Left renal pelvis (tissue), 4 donors: ENCODE measurements at regions not wholly inside any gene's neighbourhood (a gene's known extent, or its start where the extent isn't known, plus 50 kb on each side); places are given as distances from the start of the nearest gene placed in this dataset.

Source experiments
- DNase-seq, 4 donors: peaks; one replicate each; pipeline ENCODE4 v3.0.0-alpha.2; 2013; ENCODE audit warnings: low read depth in 4 of 4, low spot score in 3 of 4

GRCh38 chr1:167145965-167146364 lies 52.1 kb downstream of the STYXL2 start:
- no peak for DNase-seq

DNA sequence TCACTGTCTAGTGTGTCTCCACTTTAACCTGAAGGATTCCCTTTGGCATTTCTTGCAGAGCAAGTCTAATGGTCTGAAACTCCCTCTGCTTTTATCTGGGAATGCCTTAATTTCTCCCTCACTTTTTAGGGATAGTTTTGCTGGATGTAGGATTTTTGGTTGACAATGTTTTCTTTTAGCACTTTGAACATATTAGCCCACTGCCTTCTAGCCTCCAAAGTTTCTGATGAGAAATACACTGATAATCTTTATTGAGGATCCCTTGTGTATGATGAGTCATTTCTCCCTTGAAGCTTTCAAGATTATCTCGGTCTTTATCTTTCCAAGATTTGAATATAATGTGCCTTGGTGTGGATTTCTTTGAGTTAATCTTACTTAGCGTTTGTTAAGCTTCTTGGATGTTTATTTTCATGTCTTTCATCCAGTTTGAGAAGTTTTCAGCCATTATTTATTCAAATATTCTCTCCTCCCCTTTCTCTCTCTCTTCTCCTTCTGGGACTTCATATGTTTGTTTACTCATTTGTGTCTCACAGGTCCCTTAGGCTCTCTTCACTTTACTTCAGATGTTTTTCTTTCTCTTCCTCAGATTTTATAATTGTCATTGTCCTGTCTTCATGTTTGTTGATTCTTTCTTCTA lies 53.1 kb downstream of the STYXL2 start:
- DNase-seq: no peak

DNA sequence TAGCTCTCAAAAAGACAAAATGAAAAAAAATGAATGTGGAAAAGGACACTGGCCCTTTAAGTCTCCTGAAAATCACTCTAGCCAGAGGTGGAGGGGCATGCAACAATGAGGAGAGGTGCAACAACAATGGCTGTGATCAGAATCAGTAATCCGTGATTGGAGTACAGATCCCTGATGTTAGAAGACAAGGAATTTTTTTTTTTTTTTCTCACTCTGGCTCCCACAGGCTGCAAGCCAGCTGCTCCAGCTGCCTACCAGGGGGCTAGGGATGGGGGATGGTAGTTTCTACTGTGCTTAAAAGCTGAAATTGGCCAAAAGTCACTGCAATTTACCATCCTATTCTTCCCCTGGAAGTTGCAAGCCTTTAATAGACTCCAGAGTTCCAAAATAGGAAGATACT lies 54.5 kb downstream of the STYXL2 start:
- no peak for DNase-seq

DNA sequence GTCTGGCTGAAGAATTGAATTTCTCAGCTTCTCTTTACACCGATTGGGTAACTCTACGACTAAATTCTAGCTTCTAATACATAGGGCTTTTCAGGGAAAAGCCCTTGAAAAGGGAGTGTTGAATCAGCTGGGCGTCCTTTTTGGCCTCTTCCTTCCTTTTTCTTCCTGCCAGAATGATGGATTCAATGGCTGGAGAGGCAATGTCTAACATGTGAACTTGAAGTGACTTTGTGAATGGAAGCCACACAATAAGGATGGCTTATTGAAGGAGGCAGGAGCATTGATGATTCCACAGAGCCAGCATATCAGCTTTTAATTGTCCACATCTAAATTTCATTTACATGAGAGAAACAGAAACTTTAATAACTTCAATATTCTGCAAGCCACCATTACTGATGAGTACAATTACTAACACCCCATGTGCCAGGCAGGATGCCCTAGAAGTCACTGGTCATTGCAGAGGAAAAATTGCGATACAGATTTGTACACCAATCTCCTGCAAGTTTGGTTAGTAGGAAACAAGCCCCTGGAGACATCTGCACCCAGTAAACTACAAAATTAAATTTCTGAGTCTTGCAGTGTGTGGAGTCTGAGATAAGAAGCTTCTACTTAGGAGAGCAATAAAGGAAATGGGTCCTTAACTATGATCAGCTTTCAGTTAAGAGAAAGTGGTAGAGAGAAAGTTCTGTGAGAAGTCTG lies 56.1 kb downstream of the STYXL2 start:
- no peak for DNase-seq

DNA sequence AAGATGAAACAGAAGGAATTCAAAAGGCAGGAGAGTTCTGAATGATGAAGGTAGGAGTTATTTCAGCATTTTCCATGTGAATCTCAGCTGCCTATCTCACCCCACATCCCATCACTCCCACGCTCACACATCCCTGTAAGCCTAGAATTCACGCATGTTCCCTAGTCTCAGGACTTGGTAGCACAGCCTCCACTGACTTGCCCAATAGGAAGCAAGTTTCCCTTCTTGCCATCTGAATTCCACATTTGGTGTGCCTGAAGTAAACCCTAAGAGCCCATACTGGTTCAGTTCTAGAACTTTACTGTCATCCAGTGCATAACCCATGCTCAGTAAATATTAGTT lies 56.6 kb downstream of the STYXL2 start:
- no peak for DNase-seq

DNA sequence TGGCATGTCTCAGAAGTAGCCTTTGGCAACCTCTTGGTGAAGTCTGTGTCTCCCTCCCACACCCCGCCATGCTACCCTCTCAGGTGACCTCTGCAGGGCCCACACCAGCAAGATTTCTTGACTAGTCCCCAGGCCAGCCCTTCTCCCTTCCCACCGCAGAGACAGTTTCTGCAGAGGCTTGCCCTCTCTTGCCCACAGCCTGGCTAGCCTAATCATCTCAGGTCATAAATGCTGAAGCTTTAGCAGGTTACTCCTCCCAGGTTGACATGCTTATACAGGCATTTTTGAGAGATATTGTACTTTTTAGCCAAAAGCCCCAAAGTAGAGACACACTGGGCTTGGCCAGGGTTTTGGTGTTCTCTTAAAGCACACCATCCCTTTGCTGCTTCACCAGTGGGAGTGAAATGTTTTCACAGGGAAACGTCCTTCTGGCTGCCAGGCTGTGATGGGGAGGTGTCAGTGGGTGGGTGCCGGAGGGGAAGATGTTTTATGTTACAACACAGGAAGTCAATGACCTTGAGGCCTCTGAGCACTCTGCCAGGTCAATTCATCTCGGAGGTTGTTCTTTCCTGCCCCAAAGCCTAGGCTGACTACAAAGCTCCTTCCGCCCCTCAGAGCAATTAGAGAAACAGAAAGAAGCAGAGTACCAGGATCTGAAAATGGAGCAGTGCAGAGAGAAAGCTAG lies 58.5 kb downstream of the STYXL2 start:
- no peak for DNase-seq

DNA sequence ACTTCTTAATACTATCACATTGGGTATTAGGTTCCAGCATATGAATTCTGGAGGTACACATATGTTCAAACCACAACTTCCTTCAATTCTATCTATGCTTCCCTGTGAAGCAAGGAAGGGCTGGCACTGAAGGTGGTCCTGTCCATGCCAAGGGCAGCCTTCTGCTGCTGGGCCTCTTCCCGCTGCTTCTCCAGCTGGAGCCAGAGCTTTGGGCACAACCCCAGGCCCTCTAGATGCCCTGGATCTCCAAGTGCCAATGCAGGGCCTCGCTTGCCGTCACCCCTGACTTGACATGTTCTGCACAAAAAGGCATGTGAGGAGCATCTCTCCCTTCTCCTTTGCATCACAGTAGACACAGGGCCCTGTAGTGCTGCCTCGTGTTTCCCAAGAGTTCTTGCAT lies 62.6 kb downstream of the STYXL2 start:
- no peak for DNase-seq

- DNase-seq: no peak
Observed at GRCh38 chr1:167157114-167157513, 63.2 kb downstream of the STYXL2 start.

- no peak for DNase-seq
Observed at GRCh38 chr1:167158111-167158812, 62.4 kb upstream of the POU2F1 start.

- no peak for DNase-seq
Observed at GRCh38 chr1:167158813-167159275, 61.8 kb upstream of the POU2F1 start.

DNA sequence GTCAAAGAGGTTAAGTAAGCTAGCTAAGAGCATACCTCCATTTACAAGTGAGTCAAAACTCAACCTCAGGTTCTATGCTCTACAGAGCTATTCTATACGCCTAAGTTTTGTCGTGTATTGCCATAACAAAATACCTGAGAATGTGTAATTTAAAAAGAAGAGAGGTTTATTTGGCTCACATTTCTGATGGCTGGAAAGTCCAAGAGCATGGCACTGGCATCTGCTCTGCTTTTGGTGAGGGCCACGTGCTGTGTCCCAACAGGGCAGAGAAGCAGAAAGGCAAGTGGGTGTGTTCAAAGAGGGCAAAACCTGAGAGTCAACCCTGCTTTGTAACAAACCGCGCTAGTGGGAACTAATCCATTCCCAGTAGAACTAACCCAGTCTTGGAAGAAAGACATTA lies 60.9 kb upstream of the POU2F1 start:
- DNase-seq: no peak

- DNase-seq: no peak
Observed at GRCh38 chr1:167161242-167161641, 59.4 kb upstream of the POU2F1 start.

DNA sequence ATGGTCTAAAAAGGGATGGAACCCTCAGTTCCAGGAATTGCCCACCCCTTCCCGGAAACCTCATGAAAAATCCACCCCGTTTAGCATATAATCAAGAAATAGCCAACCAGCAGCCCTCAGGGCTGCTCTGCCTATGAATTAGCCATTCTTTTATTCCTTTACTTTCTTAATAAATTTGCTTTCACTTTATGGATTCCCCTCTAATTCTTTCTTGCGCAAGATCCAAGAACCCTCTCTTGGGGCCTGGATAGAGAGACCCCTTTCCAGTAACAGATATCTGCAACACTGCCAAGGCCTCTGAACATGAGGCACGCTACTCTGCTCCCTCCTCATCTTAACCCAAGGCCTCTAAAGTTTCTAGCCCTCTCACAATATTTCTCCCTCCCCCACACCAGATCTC lies 58.9 kb upstream of the POU2F1 start:
- no peak for DNase-seq

DNA sequence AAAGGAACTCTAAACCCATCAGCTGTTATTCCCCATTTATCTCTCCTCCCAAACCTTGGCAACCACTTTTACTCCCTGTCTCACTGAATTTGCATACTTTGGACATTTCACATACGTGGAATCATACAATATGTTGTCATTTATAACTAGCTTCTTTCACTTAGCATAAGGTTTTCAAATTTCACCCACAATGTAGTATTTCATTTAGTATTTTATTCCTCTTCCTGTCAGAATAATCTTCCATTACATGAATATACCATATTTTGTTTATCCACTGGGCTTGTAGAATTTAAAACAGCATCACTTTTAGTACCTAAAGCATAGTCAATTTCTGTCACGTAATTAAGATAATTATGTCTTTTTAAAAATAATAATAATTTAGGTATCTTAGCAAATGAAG lies 55.5 kb upstream of the POU2F1 start:
- no peak for DNase-seq

DNA sequence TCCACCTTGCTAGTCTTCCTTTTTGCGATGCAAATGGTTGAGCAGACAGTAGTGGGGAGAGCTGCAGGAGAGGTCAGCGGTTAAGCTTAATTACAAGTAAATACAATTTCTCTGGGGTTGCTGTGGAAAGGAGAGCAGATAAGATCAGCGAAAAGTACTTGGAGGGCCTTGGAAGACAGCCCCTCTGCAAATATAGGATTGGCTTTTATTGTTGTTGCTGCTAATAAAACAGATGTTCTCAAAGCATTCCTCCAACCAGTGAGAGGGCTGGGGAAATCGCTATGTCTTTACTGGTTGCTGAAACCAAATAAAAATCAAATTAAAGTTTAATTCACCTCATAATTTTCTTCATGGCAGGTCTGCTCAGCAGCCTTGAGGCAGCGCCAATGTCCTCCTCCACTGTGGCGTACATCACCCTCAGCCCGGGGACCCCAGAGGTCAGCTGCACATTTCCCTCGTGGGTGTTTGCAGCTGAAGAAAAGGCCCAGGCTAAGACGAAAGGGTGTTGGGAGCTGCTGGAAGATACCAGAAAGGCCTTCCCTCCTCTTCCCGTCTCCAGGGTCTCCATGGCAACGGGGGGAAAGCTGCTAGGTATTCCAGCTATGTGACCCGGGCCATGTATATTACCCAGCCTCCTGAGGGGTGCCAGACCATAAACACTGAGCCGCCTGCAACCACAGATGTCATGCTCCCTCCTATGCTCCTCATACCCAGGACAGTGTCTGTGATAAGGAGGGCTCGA lies 54.6 kb upstream of the POU2F1 start:
- DNase-seq: peak in 3 of 4 donors; percentile 50 to 65 (median 56)

- DNase-seq: no peak
Observed at GRCh38 chr1:167166690-167167075, 54.0 kb upstream of the POU2F1 start.

DNA sequence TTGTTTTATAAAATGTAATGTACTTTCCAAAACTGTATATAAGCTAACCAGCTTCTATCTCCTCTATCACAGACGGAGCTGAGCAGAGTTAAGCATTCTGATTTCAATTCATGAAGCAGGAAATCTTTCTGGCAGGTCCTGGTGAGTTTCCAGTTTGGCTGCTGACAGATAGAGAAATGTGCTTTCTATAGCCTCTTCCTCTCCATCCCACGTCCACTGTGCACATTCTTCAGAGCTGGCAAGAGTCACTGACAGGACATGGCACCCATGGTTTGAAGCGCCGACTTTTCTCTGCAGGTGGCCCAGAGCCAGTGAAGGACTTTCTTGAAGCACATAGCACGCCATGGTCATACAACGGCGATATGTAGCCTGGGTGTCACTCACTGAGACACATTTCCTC lies 52.3 kb upstream of the POU2F1 start:
- no peak for DNase-seq

GRCh38 chr1:167169642-167170041 lies 51.0 kb upstream of the POU2F1 start:
- DNase-seq: no peak
